GM18867 (cell line): ENCODE measurements at regions not wholly inside any gene's neighbourhood (a gene's known extent, or its start where the extent isn't known, plus 50 kb on each side); places are given as distances from the start of the nearest gene placed in this dataset.

Experiments used
- ATAC-seq: cut with Tn5 transposase; IDR thresholded peaks from one replicate; pipeline ENCODE4 v1.9.1; 2021; ENCODE audit warnings: mild to moderate bottlenecking, moderate library complexity; ENCODE audit not compliant: unreplicated experiment

DNA sequence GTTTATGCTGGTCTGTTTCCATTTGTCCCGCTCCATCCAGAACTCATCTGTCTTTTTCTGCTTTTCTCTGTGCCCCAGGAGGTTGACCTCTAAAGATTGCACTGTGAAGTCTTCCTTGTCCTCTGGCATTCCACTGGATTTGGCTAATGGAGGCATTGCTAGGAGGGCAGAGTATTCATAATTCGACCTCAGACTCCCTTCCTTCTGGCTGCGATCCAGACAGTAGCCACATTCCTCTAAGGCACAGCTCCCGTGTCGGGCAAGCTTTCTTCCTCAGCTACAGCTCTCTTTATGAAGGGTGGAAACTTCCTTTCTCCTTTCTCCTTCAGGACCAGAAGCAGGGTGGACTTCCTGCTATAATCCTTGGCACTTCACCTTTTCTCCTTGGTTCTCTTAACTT is 175.9 kb downstream of the BAMBI start:
- no peak for ATAC-seq

DNA sequence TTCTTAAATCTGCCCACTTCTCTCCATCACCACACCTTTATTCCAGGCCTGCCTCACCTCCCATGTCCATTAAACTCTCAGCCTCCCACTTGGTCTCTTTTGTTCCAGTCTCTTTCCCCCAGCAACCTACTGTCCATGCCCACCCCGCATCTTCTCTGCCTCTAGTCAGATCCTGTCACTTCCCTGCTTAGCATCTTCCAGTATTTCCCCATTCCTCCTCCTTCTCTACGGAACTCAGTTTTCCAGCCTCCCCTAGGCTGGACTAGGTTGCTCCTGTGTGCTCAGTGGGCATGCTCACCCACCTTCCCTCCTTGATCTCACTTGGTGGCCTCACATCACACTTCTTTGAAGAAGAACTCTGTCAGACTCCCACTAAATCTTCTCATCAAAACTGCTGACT is 179.8 kb downstream of the BAMBI start:
- no peak for ATAC-seq

- ATAC-seq, result no peak
Measured at GRCh38 chr10:28858646-28859045, 181.3 kb downstream of the BAMBI start.

DNA sequence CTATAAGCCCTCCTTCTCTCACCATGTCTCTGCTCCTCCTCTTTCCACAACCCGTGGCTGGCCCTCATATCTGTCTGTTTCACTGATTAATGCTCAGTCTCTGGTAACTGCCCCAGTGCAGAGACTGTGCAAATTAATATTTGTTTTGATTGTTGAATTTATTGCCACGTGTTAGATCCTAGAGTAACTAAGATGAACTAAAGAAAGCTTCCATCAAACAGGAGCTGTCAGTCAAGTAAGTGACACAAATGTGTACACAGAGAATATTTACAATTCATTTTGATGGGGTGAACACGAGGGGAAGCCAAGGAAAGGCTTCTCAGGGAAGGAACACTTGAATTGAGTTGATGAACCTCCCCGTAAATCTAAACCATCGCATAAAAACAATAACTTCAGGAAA is 182.5 kb downstream of the BAMBI start:
- ATAC-seq, result no peak

GRCh38 chr10:28862219-28862618 is 184.9 kb downstream of the BAMBI start:
- no peak for ATAC-seq

- no peak for ATAC-seq
Measured at GRCh38 chr10:28869606-28870201, 192.4 kb downstream of the BAMBI start.

DNA sequence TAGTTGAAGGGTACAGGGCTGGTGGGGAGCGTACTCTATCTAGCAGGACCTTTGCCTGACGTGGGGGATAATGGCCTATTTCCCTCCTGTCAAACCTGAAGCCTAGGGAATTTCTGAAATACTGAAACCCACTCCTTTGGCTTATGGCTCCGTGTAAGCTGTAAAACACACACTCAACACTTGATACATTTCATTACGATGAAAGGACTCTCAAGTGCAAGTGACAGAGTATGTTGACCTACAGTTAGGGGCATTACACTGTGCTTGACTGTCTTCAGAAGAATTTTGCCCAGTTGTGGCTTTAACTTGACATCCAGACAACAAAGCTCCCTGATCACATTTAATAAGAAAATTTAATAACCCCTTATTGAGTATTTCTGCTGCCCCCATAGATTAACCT is 194.3 kb downstream of the BAMBI start:
- ATAC-seq, result no peak

GRCh38 chr10:28872587-28873165 is 195.4 kb downstream of the BAMBI start:
- no peak for ATAC-seq

- no peak for ATAC-seq
Measured at GRCh38 chr10:28873540-28873939, 196.2 kb downstream of the BAMBI start.

GRCh38 chr10:28874210-28874609 is 196.9 kb downstream of the BAMBI start:
- ATAC-seq, result no peak

- no peak for ATAC-seq
Measured at GRCh38 chr10:28875549-28876081, 198.3 kb downstream of the BAMBI start.

- ATAC-seq, result no peak
Measured at GRCh38 chr10:28878236-28878970, 201.1 kb downstream of the BAMBI start.

DNA sequence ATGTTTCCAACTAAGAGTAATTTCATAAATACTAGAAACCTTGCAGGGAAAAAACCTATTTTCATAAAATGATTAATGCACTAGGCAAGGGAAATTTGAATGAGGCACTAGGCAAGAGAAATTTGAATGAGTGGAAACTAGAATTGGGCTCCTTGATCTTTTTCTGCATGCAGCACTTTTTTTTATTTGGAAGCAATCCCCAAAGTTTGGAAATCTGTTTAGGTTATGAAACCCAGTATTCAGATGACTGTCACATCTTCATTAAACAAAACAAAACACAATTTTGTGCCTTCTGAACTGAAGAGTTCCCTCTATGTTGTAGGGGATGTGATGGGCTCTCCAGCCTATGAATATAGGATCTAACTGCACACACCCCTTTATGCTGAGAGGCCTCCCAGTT is 201.9 kb downstream of the BAMBI start:
- ATAC-seq, result no peak

DNA sequence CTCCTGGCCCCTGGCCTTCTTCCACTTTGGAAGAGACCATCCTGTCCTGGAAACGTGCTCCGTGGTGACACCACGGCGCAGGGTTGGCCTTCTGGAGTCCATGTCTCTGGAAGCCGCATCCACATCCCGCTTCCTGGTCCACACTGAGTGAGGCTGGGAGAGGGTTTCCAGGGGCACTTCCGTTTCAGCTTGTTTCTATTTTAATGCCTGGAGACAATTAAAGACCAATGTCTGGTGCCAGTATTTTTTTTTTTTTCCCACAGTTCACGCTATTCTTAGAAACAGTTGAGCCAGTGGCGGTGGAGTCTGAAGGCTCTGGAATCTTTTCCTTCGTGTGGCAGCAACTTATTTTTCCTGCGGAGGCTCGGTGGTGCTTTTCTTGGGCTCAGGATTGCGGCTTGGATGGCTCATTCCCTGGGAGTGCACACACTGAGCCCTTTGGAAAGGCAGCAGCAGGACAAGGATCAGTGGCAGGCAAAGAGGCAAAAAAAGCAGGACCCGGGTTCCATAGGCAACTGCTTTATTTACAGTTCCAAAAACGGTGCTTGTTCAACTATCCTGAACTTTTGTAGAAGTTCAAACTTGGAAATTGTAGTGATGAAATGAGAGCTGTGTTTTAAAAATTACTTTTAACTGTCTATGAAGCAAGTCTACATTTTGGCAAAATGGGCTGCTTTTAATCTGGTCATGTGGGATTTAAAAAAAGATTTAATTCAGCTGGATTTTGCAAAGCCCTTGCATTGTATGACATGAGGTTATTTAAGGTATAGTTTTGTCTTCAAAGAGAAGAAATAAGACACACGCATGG is 202.8 kb downstream of the BAMBI start:
- ATAC-seq, result no peak

GRCh38 chr10:28880683-28880950 is 203.3 kb downstream of the BAMBI start:
- no peak for ATAC-seq

DNA sequence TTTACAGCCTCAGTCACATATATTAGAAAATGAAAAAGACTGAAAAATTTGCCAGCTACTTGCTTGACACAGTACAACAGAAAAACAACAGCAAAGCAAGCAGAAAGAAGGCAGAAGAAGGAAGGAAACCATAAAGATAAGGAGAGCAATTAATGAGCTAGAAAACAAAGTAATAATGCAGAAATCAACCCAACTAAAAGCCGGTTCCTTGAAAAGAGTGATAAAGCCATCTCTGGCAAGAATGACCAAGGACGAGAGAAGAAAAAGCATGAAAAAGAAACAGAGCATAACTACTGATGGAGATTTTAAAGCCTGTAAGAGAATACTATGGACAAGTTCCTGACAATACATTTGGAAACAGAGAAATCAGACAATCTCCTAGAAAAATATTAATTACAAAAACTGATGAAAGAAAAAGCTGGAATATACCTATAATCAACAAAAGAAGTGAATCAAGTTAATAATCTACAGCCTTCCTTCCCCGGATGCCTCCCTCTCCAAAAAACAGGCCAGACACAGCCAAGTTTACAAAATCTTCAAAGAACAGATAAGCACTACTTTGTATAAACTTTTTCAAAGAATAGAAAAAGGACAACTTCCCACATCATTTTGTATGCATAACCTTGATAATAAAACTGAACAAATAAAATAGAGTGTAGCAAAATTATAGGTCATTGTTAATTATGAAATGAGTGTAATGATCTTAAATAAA is 204.0 kb downstream of the BAMBI start:
- ATAC-seq, result no peak

DNA sequence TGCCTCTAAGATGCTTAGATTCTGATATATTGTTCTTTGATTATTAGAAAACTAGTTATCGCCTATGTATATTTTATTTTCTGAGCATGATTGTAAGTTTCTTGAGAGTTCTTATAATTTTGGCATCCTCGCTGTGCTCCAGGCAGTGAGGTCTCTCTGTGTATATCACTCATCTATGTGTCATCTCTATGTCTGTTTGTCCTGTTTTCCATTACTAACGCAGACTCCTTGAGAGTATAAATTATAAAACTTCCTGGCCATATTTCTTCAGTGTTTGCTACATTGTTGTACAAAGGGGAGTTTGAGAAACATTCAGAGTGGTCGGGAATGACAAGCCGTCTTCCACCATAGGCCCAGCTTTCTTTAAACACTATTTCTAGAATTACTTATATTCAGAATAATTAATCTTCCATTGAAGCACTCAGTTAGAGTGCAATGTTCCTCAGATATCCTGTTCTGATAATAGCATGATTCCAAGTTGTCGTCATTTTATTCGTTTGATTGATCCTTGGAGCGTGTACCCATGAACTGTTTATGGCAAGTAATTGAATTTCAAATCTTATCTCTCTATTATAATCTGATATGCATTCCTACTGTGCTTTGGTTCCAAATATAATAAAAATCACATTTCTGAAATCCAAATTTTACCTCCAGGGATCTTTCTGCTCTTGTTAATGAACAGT is 206.6 kb downstream of the BAMBI start:
- ATAC-seq, result no peak

- ATAC-seq, result no peak
Measured at GRCh38 chr10:28890121-28890950, 213.0 kb downstream of the BAMBI start.

DNA sequence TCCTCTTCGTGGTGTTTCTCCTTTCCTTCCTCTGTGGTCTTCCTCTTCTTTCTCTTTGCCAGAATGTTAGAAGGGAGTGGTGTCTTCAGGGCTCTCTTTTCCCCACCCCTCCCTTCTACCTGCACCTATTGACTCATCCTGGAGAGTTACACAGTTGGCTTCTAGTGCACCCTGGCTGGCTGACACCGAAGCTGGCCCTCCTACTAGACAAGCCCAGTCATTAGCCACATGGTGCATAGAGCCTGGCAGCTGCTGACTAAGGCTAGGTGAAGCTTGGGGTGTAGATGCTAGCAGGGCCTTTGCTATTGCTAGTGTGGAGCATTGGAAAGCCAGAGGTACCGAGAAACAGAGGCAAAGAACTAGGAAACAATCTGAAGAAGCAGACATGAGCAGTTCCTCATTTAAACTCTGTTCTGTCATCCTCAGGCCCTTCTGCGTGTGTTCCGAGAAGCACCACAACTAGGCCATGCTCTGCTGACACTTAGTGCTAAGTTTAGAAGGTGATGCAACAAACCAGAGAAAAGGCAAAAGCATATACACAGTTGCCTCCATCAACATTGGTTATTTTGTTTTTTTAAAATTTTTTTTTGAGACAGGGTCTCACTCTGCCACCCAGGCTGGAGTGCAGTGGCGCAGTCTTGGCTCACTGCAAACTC is 213.9 kb downstream of the BAMBI start:
- no peak for ATAC-seq
